NCI-H187 treated with DMSO at 0.1 percent for 48 hours (cell line): ENCODE measurements at regions not wholly inside any gene's neighbourhood (a gene's known extent, or its start where the extent isn't known, plus 50 kb on each side); places are given as distances from the start of the nearest gene placed in this dataset.
"Not testable (repeated sequence)": the region's sequence is repeated elsewhere in the genome, so short reads cannot be mapped to it uniquely, and the experiment has no call there.

Experiments used
- DNase-seq: peaks from one replicate; lab custom pipeline; 2025; lab: John Stamatoyannopoulos, UW

DNA sequence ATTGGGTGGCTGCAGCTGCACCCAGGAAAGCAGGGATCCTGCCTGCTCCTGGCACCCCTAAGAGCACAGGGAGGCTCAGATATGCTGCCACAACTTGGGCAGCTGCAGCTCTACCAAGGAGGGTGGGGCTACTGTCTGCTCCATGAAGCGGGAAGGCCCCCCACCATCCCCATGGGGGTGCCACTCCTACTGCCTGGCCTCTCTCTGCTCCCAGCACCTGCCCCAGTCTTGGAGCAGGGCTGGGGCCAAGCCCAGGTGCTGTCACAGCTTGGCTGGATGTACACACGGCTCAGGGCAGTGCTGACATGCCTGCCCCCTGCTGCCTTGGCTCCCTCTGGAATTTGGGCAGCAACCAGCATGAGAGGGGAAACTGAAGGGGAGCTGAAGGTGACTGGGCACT, 214.7 kb upstream of the PLPPR1 start:
- no peak for DNase-seq

DNA sequence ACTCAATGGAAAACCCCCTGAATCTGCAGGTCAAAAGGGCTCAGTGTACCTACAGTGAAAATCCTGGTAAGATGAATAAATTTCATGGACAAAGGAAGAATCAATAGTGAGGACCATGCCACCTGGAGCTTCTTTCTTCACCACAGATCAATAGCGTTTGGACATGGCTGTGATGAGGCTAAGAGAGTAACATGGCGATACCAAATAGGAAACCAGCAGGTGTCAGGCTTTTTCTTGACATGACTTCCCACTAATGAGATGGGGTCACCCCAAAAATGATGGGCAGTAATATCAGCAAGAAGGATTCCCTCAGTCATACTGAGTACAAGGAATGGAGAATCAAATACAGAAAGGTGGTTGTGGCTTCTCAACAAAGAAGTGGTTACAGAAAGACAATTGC, 208.5 kb upstream of the PLPPR1 start:
- DNase-seq = no peak

DNA sequence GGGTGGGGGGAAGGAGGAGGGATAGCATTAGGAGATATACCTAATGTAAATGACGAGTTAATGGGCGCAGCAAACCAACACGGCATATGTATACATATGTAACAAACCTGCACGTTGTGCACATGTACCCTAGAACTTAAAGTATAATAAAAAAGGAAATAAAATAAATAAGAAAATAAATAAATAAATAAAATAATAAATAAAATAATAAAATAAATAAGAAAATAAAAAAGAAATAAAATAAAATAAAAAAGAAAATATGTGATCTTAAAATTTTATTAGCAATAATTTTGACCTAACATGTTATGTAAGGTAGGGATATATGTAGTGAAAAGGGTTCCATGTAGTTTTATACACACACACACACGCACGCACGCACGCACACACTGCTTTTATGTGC, 195.5 kb upstream of the PLPPR1 start:
- not testable (repeated sequence) for DNase-seq

GRCh38 chr9:100838857-100839256, 189.7 kb upstream of the PLPPR1 start:
- DNase-seq = no peak

DNA sequence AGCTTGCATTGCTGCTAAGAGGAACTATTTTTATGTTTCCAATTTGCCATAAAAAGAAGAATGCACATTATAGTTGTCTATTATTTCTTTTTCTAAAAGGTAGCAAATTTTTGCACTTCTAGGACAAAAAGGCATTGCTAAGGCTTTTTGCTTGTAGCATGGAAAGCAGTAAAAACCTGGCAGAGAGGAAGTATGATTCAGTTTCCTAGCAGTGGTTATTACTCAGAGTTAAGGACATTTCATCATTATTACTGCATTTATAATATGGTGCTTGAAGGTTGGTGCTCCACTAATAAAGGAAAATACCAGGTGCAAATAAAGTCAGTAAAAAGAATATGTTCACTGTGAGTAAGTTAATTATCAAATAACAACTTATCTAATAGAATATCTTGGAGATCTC, 179.8 kb upstream of the PLPPR1 start:
- no peak for DNase-seq

DNA sequence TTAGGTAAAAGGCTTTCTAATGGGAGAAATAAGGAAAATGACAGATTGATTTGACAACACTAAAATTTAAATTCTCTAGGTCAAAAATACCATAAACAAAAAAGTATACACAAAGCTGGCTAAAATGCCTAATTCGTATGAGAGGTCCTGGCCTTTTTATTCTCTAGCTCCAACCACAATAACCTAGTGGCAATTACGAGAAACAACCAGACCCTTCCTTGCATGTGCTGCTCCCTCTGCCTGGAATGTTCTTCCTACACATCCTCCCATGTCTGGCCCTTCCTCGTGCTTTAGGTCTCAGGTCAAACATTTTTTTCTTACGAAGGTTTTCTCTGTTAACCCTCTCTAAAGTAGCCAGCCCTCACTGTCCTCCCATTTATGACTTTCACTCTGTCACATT, 176.4 kb upstream of the PLPPR1 start:
- DNase-seq = no peak

DNA sequence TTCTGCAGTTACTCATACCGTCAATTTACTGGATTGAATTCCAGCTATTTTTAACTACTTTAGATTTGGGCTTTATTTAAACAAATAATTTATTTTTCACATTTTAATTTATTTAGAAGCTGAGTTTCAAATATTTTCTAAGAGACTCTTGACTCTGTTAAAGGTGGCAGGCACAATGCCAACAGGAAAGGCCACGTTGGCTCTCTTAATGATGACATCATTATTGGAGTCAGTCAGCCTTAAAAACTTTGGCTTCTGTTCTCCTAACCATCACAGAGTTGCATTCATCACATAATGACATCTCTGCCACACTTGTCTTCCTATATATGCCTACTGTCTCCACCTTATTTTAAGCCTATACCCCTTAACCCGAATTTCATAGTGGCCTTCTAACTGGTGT, 172.3 kb upstream of the PLPPR1 start:
- DNase-seq = no peak

- DNase-seq = no peak
Measured at GRCh38 chr9:100865111-100865510, 163.4 kb upstream of the PLPPR1 start.

DNA sequence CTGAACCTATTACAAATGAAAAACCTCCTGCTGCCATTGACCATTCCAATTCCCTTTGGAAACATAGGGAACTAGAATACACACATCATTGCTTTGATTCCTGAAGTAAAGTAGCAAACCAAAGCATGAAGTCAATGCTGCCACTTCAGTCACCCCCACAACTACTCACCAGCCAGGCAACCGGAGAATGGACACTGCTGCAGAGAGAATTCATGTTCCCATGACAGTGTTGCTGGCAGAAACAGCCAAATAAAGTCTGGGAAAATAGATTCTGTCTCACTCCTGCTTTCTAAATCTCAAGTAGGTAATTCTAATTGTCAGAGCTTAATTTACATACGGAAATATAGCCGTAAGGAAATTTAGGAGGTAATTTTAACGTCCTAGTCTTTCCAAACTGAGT, 162.9 kb upstream of the PLPPR1 start:
- DNase-seq = no peak

DNA sequence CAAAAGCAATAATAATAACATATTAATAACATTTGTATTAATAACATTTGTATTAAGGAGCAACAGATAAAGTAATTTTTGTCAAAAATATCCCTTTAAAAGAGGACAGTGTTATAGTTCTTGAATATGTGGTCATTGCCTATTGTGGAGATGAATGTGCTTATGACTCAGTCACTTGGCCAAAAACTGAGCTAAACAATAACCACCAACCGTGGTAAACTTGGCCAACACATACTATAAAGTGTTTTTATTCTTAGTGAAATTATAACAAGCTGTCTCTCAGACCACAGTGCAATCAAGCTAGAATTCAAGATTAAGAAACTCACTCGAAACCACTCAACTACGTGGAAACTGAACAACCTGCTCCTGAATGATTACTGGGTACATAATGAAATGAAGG, 159.2 kb upstream of the PLPPR1 start:
- DNase-seq = no peak

- DNase-seq = no peak
Measured at GRCh38 chr9:100879884-100880283, 148.6 kb upstream of the PLPPR1 start.

- no peak for DNase-seq
Measured at GRCh38 chr9:100880284-100880683, 148.2 kb upstream of the PLPPR1 start.

DNA sequence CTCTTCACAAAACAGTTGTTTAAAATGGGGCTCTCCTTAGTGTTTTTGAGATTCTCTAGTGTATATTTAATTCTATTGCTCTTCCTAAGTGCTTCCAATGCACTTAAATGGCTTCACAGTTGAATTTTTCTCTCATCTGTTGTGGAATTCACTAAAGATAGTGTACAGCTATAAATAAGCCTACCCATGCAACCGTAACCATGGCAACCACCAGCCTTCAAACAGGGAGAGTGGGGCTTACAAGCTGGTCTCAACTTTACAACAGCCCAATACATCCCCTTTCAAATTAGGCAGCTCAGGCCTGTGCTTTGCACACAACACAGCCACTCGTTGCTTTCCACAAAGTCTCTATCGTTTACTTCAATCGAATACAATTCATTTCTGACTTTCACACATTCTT, 144.0 kb upstream of the PLPPR1 start:
- no peak for DNase-seq

- DNase-seq = no peak
Measured at GRCh38 chr9:100890321-100890720, 138.2 kb upstream of the PLPPR1 start.

DNA sequence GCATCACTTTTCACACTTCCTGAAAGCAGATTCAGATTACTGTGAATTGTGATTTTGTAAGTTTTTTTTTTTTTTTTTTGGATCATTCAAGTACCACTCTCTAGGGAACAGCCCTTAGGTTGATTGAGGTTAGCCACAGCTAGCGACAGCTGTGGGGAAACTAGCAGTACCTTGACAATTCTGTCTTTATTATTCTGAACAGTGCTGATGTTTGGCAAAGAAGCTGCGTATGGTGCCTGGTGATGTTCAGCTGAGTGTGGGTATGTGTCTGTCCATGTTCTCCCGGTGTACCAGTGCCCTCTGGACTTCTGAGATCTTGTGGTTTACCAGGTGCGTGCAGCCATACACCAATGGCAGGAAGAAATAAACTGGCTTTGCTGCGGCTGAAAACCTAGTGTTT, 117.3 kb upstream of the PLPPR1 start:
- DNase-seq = peak; percentile 61

DNA sequence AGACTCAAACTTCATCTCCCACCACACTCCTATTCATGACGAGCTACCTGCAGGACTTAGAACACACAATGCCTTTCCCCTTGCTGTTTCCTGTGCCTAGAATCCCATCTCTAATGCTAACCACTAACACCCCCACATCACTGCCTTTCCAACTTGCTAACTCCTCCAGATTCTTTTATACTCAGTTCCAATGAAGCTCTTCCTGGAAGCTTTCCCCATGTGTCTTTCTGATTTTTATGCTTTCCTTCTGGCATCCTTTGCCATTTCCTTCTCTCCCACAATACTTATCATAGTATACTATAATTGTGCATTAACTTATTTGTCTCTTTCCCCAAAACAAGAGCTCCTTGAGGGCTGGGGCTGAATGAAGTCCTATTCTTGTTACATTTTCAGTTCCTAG, 115.3 kb upstream of the PLPPR1 start:
- no peak for DNase-seq

DNA sequence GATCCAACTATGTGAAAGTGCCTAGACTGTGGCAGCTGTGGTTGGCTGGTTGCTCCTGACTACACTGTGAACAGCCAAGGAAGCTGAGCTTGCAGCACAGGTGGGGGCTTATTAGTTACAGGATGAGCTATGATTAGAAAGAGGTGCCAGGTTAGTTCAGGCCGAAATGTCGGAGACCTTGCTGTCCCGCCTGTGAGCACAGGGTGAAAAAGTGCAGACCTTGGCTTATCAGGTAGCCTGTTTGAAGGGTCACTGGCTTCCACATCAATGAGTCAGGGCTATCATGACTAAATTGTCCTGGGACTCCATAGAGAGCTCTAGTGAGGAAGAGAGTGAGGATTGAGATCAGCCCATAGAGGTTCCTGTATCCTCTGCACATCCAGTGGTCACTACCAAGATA, 114.3 kb upstream of the PLPPR1 start:
- DNase-seq = no peak

DNA sequence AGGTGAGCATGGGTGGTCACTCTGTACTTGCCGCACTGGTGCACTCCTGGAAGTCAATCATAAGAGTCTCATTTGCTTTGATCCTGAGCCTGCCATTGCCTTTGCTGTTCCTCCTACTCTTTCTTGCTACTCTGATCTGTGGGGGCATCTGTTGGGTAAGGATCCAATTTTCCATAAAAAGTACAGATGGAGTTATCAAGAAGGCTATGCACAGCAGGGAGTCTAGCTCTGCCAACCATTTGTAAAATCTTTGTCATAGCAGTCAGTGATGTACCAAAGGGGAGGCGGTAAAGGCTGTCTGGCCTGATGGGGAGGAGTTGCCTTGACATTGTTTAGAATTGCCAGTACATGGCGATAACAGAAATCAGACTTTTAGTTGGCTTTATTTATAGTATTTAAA, 109.0 kb upstream of the PLPPR1 start:
- no peak for DNase-seq

DNA sequence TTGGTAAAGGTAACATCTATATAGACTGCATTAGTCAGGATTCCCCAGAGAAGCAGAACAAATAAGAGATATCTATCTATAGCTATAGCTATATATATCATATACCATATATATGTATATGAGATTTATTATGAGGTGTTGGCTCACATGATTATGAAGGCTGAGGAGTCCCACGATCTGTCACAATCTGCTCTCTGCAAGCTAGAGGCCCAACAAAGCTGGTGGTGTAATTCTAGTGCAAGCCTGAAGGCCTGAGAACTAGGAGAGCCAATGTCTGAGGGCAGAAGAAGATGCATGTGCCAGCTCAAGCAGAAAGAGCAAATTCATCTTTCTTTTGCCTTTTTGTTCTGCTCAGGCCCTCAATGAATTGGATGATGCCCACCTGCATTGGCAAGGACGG, 102.2 kb upstream of the PLPPR1 start:
- DNase-seq = no peak

DNA sequence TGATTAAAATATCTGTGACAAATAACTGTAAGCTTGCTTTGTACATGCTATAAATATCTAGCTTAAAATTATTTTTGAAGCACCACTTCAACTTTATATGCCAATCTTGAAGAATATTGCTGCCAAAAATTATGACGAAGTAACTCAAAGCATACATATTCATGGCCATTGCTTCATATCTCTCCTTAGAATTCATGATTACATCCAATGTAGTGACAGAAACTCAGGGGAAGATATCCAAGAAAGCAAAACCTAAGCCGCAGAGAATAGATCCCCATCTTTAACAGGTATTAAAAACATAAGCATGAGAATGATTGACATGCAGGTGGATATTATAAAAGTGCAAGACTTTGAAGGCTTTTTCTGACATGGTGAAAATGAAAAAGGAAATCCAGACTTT, 100.8 kb upstream of the PLPPR1 start:
- no peak for DNase-seq

DNA sequence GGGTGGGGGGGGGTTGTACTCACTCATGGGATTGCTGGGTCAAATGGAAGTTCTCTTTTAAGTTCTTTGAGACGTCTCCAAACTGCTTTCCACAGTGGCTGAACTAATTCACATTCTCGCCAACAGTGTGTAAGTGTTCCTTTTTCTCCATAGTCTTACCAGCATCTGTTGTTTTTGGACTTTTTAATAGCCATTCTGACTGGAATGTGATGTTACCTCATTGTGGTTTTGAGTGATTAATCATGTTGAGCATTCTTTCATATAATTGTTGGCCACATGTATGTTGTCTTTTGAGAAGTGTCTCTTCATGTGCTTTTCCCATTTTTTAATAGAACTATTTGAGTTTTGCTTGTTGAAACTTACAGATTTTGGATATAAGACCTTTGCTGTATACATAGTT, 94.9 kb upstream of the PLPPR1 start:
- no peak for DNase-seq

GRCh38 chr9:100937382-100937781, 91.1 kb upstream of the PLPPR1 start:
- DNase-seq = no peak

DNA sequence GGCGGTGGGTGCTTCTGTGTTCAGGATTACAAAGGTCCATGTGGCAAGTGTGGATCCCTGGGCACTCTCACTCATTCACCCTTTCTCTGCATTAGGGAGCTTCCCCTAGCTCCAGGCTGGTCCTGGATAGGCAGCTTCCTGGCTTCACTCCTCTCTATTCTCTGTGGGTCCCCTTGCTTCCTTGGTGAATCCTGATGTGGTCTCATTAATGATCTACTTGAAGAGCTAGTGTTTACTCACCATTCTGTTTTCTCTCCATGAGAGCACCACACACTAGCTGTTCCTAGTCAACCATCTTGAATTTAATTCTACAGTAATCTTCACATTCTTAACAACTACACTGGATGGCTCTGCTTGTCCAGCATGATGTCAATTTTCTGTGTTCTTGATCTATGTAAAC, 90.0 kb upstream of the PLPPR1 start:
- DNase-seq = no peak

- DNase-seq = no peak
Measured at GRCh38 chr9:100939636-100940035, 88.9 kb upstream of the PLPPR1 start.

GRCh38 chr9:100959226-100959625, 69.3 kb upstream of the PLPPR1 start:
- no peak for DNase-seq
